ENCODE measurements at regions not wholly inside any gene's neighbourhood (a gene's known extent, or its start where the extent isn't known, plus 50 kb on each side); places are given as distances from the start of the nearest gene placed in this dataset.

DNA sequence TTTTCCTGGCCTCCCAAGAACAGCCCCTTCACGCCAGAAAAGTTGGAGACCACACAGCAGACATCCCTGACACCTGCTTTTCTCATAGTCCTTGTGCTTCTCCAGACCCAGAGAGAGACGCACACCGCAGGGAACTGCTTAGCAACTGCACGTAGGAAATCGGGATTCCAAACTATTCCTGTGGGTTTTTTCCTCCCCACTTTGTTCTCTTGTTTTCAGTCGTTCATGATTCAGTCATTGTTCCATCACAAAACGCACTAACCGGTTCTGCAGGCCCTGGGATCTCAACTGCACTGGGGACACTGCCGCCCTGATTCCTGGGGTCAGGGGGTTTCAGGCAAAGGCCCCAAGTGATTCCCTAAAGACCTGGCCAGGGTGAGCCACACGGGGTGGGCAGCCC, 588.0 kb upstream of the KLF4 start:
- Histone ChIP-seq H2AFZ (ENCODE audit: low read depth, low read length, poor library complexity, severe bottlenecking) (no peak overlapping the region), H3K4me1 (ENCODE audit: control insufficient read depth in 1 of 2, insufficient read depth in 2 of 2, low read length in 2 of 2) (no peaks in the 10 kb centered on the region), H3K4me2 (ENCODE audit: low read length) (no peak overlapping the region), H3K4me3 (replicated peaks in 1 of 2; ENCODE audit: low read depth in 1 of 2, low read length in 2 of 2) (no peak overlapping the region), H3K27ac (ENCODE audit: low read depth, low read length) (no peak overlapping the region), H3K9me2 (ENCODE audit: insufficient read depth) (no peaks in the 10 kb centered on the region), H4K20me1 (ENCODE audit: insufficient read depth) (no peaks in the 10 kb centered on the region), H3K36me3 (ENCODE audit: control insufficient read depth in 1 of 2, insufficient read depth in 2 of 2, low read length in 2 of 2) (no peaks in the 10 kb centered on the region), H3K9ac (ENCODE audit: low read length) (no peak overlapping the region), H3K27me3 (ENCODE audit: insufficient read depth, low read length) (no peaks in the 10 kb centered on the region), H3K9me3 (ENCODE audit: control insufficient read depth in 1 of 2, insufficient read depth in 1 of 2, low read depth in 1 of 2, low read length in 2 of 2) (no peaks in the 10 kb centered on the region), H3K79me2 (ENCODE audit: insufficient read depth, low read length) (no peaks in the 10 kb centered on the region)
- BruUV-seq (replicated peaks): no TSS peak
- no peak for ATAC-seq
- intact Hi-C loops (cut with micrococcal nuclease): no loop called here
- TF ChIP-seq, protein P1, sequence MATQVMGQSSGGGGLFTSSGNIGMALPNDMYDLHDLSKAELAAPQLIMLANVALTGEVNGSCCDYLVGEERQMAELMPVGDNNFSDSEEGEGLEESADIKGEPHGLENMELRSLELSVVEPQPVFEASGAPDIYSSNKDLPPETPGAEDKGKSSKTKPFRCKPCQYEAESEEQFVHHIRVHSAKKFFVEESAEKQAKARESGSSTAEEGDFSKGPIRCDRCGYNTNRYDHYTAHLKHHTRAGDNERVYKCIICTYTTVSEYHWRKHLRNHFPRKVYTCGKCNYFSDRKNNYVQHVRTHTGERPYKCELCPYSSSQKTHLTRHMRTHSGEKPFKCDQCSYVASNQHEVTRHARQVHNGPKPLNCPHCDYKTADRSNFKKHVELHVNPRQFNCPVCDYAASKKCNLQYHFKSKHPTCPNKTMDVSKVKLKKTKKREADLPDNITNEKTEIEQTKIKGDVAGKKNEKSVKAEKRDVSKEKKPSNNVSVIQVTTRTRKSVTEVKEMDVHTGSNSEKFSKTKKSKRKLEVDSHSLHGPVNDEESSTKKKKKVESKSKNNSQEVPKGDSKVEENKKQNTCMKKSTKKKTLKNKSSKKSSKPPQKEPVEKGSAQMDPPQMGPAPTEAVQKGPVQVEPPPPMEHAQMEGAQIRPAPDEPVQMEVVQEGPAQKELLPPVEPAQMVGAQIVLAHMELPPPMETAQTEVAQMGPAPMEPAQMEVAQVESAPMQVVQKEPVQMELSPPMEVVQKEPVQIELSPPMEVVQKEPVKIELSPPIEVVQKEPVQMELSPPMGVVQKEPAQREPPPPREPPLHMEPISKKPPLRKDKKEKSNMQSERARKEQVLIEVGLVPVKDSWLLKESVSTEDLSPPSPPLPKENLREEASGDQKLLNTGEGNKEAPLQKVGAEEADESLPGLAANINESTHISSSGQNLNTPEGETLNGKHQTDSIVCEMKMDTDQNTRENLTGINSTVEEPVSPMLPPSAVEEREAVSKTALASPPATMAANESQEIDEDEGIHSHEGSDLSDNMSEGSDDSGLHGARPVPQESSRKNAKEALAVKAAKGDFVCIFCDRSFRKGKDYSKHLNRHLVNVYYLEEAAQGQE (IDR thresholded peaks at IDR 0.05; ENCODE audit: low read depth): no peak
- TF ChIP-seq, protein P2, sequence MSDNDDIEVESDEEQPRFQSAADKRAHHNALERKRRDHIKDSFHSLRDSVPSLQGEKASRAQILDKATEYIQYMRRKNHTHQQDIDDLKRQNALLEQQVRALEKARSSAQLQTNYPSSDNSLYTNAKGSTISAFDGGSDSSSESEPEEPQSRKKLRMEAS (IDR thresholded peaks at IDR 0.05): no peak
- TF ChIP-seq TCF7L2 (IDR thresholded peaks at IDR 0.05; ENCODE audit: borderline replicate concordance, extremely low read depth, insufficient read depth, insufficient read length) (no peak), ZFX (IDR thresholded peaks at IDR 0.05) (no peak), EZH2 (IDR thresholded peaks at IDR 0.05) (no peak), ZNF274 (IDR thresholded peaks at IDR 0.05; ENCODE audit: low read depth, low read length) (no peak), RAD21 (IDR thresholded peaks at IDR 0.05; ENCODE audit: low read depth) (no peak), FOSL1 (IDR thresholded peaks at IDR 0.05; ENCODE audit: low read depth) (no peak), SIN3A (IDR thresholded peaks at IDR 0.05; ENCODE audit: low read depth) (no peak), SRF (IDR thresholded peaks at IDR 0.05; ENCODE audit: low read depth) (no peak), ELF1 (IDR thresholded peaks at IDR 0.05; ENCODE audit: borderline replicate concordance, low read depth) (no peak), POLR2AphosphoS5 (IDR thresholded peaks at IDR 0.05; ENCODE audit: low read depth, low read length) (no peak), EZH2phosphoT487 (IDR thresholded peaks at IDR 0.05; ENCODE audit: borderline replicate concordance) (no peak), JUND (IDR thresholded peaks at IDR 0.05) (no peak), SP1 (IDR thresholded peaks at IDR 0.05; ENCODE audit: low read depth) (no peak)
- TF ChIP-seq, protein P3, sequence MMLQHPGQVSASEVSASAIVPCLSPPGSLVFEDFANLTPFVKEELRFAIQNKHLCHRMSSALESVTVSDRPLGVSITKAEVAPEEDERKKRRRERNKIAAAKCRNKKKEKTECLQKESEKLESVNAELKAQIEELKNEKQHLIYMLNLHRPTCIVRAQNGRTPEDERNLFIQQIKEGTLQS (IDR thresholded peaks at IDR 0.05): no peak
- TF ChIP-seq, protein P4, sequence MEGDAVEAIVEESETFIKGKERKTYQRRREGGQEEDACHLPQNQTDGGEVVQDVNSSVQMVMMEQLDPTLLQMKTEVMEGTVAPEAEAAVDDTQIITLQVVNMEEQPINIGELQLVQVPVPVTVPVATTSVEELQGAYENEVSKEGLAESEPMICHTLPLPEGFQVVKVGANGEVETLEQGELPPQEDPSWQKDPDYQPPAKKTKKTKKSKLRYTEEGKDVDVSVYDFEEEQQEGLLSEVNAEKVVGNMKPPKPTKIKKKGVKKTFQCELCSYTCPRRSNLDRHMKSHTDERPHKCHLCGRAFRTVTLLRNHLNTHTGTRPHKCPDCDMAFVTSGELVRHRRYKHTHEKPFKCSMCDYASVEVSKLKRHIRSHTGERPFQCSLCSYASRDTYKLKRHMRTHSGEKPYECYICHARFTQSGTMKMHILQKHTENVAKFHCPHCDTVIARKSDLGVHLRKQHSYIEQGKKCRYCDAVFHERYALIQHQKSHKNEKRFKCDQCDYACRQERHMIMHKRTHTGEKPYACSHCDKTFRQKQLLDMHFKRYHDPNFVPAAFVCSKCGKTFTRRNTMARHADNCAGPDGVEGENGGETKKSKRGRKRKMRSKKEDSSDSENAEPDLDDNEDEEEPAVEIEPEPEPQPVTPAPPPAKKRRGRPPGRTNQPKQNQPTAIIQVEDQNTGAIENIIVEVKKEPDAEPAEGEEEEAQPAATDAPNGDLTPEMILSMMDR (IDR thresholded peaks at IDR 0.05 in 2 of 3, conservative IDR thresholded peaks at IDR 0.05 in 1 of 3; ENCODE audit: borderline replicate concordance in 1 of 3, insufficient read depth in 1 of 3, low read depth in 2 of 3, low read length in 2 of 3): no peak
- ChIA-PET POLR2A (no interaction called here), CTCF (no interaction called here), RAD21 (ENCODE audit: low non-redundant PET in 1 of 2, low total read pairs in 2 of 2, uncharacterized antibody in 2 of 2, unreplicated experiment in 2 of 2) (no interaction called here)
- no peak for DNase-seq (ENCODE audit: low read depth, low spot score)

Data from HCT116 (cell line).